Activated CD4-positive, alpha-beta T cell treated with anti-CD3 and anti-CD28 coated beads, Interleukin-2, amount 10 ng/mL, durations not matched to agents 7 days and 5 days (primary cell): ENCODE measurements at regions not wholly inside any gene's neighbourhood (a gene's known extent, or its start where the extent isn't known, plus 50 kb on each side); places are given as distances from the start of the nearest gene placed in this dataset.

Source experiments
- CTCF ChIA-PET: fragments of 350-600 bp; sonication (Branson Sonifier 250); formaldehyde crosslinking; loops from one replicate; lab custom pipeline; 2021; ENCODE audit warnings: antibody characterized with exemption; lab: Charles Lee
- POLR2A ChIA-PET: fragments of 350-600 bp; sonication (Branson Sonifier 250); formaldehyde crosslinking; loops from one replicate; lab custom pipeline; 2021; ENCODE audit warnings: antibody characterized with exemption; lab: Charles Lee
- DNase-seq: peaks from one replicate; pipeline ENCODE4 v3.0.0-alpha.2; 2020
- H3K27ac Mint-ChIP-seq: one replicate; pipeline ENCODE4 v1.8.0; 2021; ENCODE audit warnings: mild to moderate bottlenecking, moderate library complexity, mixed read lengths
- H3K27me3 Mint-ChIP-seq: one replicate; pipeline ENCODE4 v1.8.0; 2021; ENCODE audit warnings: mixed read lengths
- H3K36me3 Mint-ChIP-seq: one replicate; pipeline ENCODE4 v1.8.0; 2021; ENCODE audit warnings: low read depth, mixed read lengths
- H3K4me1 Mint-ChIP-seq: one replicate; pipeline ENCODE4 v1.8.0; 2021; ENCODE audit warnings: mixed read lengths
- H3K4me3 Mint-ChIP-seq: one replicate; pipeline ENCODE4 v1.8.0; 2021; ENCODE audit warnings: mild to moderate bottlenecking, moderate library complexity, mixed read lengths
- H3K9me3 Mint-ChIP-seq: one replicate; pipeline ENCODE4 v1.8.0; 2021; ENCODE audit warnings: mixed read lengths

GRCh38 chr12:94763462-94763861, 113.1 kb upstream of the TMCC3 start:
- DNase-seq = no peak
- Mint-ChIP-seq H3K27me3 (peaks cover 2% of the 10 kb centered on the region), H3K9me3 (no peaks in the 10 kb centered on the region), H3K36me3 (no peaks in the 10 kb centered on the region), H3K27ac (peak overlapping the region; percentile 16), H3K4me3 (no peak overlapping the region), H3K4me1 (peaks cover 18% of the 10 kb centered on the region)
- CTCF ChIA-PET = interaction anchor here (0.7 kb wide), 1 partner anchor 62 kb away, joined by 5 read pairs; no protein-coding TSS in a partner anchor
- POLR2A ChIA-PET = no interaction called here

GRCh38 chr12:94762943-94763342, 112.6 kb upstream of the TMCC3 start:
- DNase-seq = no peak
- Mint-ChIP-seq H3K9me3 (no peaks in the 10 kb centered on the region), H3K27ac (peak overlapping the region; percentile 66), H3K4me3 (no peak overlapping the region), H3K4me1 (peaks cover 18% of the 10 kb centered on the region), H3K27me3 (peaks cover 1% of the 10 kb centered on the region), H3K36me3 (no peaks in the 10 kb centered on the region)
- ChIA-PET POLR2A (no interaction called here), CTCF (interaction anchor here (0.5 kb wide), 1 partner anchor 143 kb away, joined by 5 read pairs; no protein-coding TSS in a partner anchor)

GRCh38 chr12:94762259-94762942, 112.0 kb upstream of the TMCC3 start:
- Mint-ChIP-seq H3K27me3 (peaks cover 4% of the 10 kb centered on the region), H3K4me3 (no peak overlapping the region), H3K9me3 (no peaks in the 10 kb centered on the region), H3K27ac (peak overlapping the region; percentile 66), H3K36me3 (no peaks in the 10 kb centered on the region), H3K4me1 (peaks cover 18% of the 10 kb centered on the region)
- ChIA-PET POLR2A (no interaction called here), CTCF (interaction anchor here (0.5 to 1.4 kb wide), 2 partner anchors 132 to 143 kb away, joined by 4 to 5 read pairs; no protein-coding TSS in a partner anchor)
- peak; percentile 15 for DNase-seq

GRCh38 chr12:94761559-94761958, 111.2 kb upstream of the TMCC3 start:
- no peak overlapping the region for H3K27ac Mint-ChIP-seq
- no peak for DNase-seq
- no peaks in the 10 kb centered on the region for H3K36me3 Mint-ChIP-seq
- ChIA-PET CTCF (interaction anchor here (0.6 to 1.4 kb wide), 2 partner anchors 131 to 1296 kb away, joined by 3 to 4 read pairs; no protein-coding TSS in a partner anchor), POLR2A (no interaction called here)
- no peak overlapping the region for H3K4me3 Mint-ChIP-seq
- H3K27me3 Mint-ChIP-seq = peaks cover 5% of the 10 kb centered on the region
- H3K9me3 Mint-ChIP-seq = no peaks in the 10 kb centered on the region
- H3K4me1 Mint-ChIP-seq = peaks cover 18% of the 10 kb centered on the region

GRCh38 chr12:94760786-94761185, 110.4 kb upstream of the TMCC3 start:
- H3K36me3 Mint-ChIP-seq = no peaks in the 10 kb centered on the region
- no peak for DNase-seq
- H3K4me3 Mint-ChIP-seq = no peak overlapping the region
- peaks cover 6% of the 10 kb centered on the region for H3K27me3 Mint-ChIP-seq
- CTCF ChIA-PET = no interaction called here
- POLR2A ChIA-PET = no interaction called here
- no peak overlapping the region for H3K27ac Mint-ChIP-seq
- H3K9me3 Mint-ChIP-seq = no peaks in the 10 kb centered on the region
- H3K4me1 Mint-ChIP-seq = peaks cover 18% of the 10 kb centered on the region

GRCh38 chr12:94756789-94757188, 106.4 kb upstream of the TMCC3 start:
- Mint-ChIP-seq H3K27me3 (peaks cover 9% of the 10 kb centered on the region), H3K27ac (no peak overlapping the region), H3K4me1 (peaks cover under 1% of the 10 kb centered on the region), H3K36me3 (no peaks in the 10 kb centered on the region), H3K4me3 (no peak overlapping the region), H3K9me3 (no peaks in the 10 kb centered on the region)
- DNase-seq = no peak
- ChIA-PET POLR2A (no interaction called here), CTCF (no interaction called here)

- no peak for DNase-seq
- Mint-ChIP-seq H3K9me3 (no peaks in the 10 kb centered on the region), H3K4me1 (no peaks in the 10 kb centered on the region), H3K36me3 (no peaks in the 10 kb centered on the region), H3K4me3 (no peak overlapping the region), H3K27me3 (peaks cover 9% of the 10 kb centered on the region), H3K27ac (no peak overlapping the region)
- POLR2A ChIA-PET = interaction anchor here (0.6 kb wide), 1 partner anchor 928 kb away, joined by 3 read pairs; no protein-coding TSS in a partner anchor
- CTCF ChIA-PET = interaction anchor here (0.5 kb wide), 1 partner anchor 174 kb away, joined by 3 read pairs; no protein-coding TSS in a partner anchor
Observed at GRCh38 chr12:94755598-94755997, 105.2 kb upstream of the TMCC3 start.

- ChIA-PET POLR2A (no interaction called here), CTCF (no interaction called here)
- H3K4me3 Mint-ChIP-seq = no peak overlapping the region
- no peak overlapping the region for H3K27ac Mint-ChIP-seq
- no peaks in the 10 kb centered on the region for H3K4me1 Mint-ChIP-seq
- DNase-seq = no peak
- H3K9me3 Mint-ChIP-seq = no peaks in the 10 kb centered on the region
- H3K36me3 Mint-ChIP-seq = no peaks in the 10 kb centered on the region
- peaks cover 9% of the 10 kb centered on the region for H3K27me3 Mint-ChIP-seq
Observed at GRCh38 chr12:94754653-94755052, 104.3 kb upstream of the TMCC3 start.

- Mint-ChIP-seq H3K4me1 (no peaks in the 10 kb centered on the region), H3K27me3 (peaks cover 9% of the 10 kb centered on the region), H3K36me3 (no peaks in the 10 kb centered on the region), H3K27ac (no peak overlapping the region), H3K9me3 (no peaks in the 10 kb centered on the region), H3K4me3 (no peak overlapping the region)
- CTCF ChIA-PET = no interaction called here
- POLR2A ChIA-PET = no interaction called here
- DNase-seq = no peak
Observed at GRCh38 chr12:94753036-94753679, 102.8 kb upstream of the TMCC3 start.

- Mint-ChIP-seq H3K9me3 (no peaks in the 10 kb centered on the region), H3K36me3 (no peaks in the 10 kb centered on the region), H3K27me3 (peaks cover 12% of the 10 kb centered on the region), H3K27ac (no peak overlapping the region), H3K4me3 (no peak overlapping the region), H3K4me1 (no peaks in the 10 kb centered on the region)
- DNase-seq = no peak
- ChIA-PET POLR2A (no interaction called here), CTCF (no interaction called here)
Observed at GRCh38 chr12:94750864-94751263, 100.5 kb upstream of the TMCC3 start.

- H3K36me3 Mint-ChIP-seq = no peaks in the 10 kb centered on the region
- H3K9me3 Mint-ChIP-seq = no peaks in the 10 kb centered on the region
- ChIA-PET POLR2A (no interaction called here), CTCF (no interaction called here)
- H3K27ac Mint-ChIP-seq = no peak overlapping the region
- no peak for DNase-seq
- peaks cover 19% of the 10 kb centered on the region for H3K27me3 Mint-ChIP-seq
- H3K4me3 Mint-ChIP-seq = no peak overlapping the region
- no peaks in the 10 kb centered on the region for H3K4me1 Mint-ChIP-seq
Observed at GRCh38 chr12:94749890-94750289, 99.5 kb upstream of the TMCC3 start.

GRCh38 chr12:94749455-94749854, 99.1 kb upstream of the TMCC3 start:
- ChIA-PET CTCF (no interaction called here), POLR2A (no interaction called here)
- DNase-seq = no peak
- H3K9me3 Mint-ChIP-seq = no peaks in the 10 kb centered on the region
- H3K4me1 Mint-ChIP-seq = no peaks in the 10 kb centered on the region
- peaks cover 19% of the 10 kb centered on the region for H3K27me3 Mint-ChIP-seq
- H3K4me3 Mint-ChIP-seq = no peak overlapping the region
- no peak overlapping the region for H3K27ac Mint-ChIP-seq
- no peaks in the 10 kb centered on the region for H3K36me3 Mint-ChIP-seq

GRCh38 chr12:94748726-94749421, 98.5 kb upstream of the TMCC3 start:
- Mint-ChIP-seq H3K27me3 (peaks cover 20% of the 10 kb centered on the region), H3K4me3 (no peak overlapping the region), H3K36me3 (no peaks in the 10 kb centered on the region), H3K27ac (no peak overlapping the region), H3K9me3 (no peaks in the 10 kb centered on the region), H3K4me1 (no peaks in the 10 kb centered on the region)
- ChIA-PET CTCF (no interaction called here), POLR2A (no interaction called here)
- no peak for DNase-seq
